ENCODE measurements at regions not wholly inside any gene's neighbourhood (a gene's known extent, or its start where the extent isn't known, plus 50 kb on each side); places are given as distances from the start of the nearest gene placed in this dataset.

DNA sequence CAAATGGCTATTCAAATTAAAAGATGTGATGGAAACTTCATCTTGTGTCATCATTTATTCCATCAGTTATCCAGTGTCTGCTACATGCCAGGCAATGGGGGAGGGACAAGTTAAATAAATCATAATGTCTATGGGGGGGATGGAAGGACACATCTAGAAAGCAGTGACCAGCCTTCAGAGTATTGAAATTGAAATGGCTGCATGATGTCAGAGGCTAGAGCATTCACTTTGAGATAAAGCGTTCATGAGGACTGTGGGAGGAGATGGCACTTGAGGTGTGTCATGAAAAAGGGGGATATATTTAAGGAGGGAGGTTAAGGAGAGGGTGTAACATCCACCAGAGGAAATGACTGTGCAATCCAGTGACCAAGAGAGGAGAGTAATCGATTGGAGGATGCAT, 50.6 kb downstream of the SLIT2 start:
- DNase-seq (ENCODE audit: extremely low read depth, low read depth): no peak

DNA sequence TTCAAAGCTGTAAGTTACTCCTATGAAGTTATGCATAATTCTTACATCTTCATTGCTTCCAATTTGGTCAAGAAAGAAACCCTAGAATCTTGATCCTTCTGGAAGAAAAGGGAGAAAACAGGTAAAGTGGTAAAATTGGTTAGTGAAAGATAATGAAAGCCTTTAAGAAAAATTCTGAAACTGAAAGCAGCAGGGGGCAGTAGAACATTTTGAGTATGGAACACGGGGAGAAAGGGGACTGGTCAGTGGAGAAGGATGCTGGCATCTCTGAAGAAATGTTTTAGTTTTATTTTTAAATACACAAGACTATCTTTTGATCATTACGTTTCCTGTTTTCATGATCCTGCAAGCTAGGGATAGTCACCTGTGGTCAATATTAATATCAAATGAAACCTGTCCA, 54.3 kb downstream of the SLIT2 start:
- DNase-seq (ENCODE audit: extremely low read depth, low read depth): no peak

DNA sequence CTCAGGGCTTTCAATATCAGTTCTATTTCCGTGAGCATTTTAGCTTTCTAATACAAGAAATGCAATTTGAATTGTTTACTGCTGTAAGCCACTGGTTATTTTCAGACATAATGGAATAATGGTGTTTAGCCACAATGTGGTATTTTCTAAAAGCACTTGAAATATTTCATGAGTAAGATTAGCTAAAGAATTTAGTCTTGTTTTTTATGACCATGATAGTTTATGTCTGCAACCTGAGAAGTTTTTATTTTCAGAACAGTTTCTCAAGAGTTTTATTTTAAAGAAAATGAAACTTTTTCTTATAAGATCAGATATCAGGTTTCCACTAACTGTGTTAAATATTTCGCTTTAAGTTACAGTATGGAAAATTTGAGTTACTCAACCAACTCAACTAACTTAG, 60.2 kb downstream of the SLIT2 start:
- DNase-seq (ENCODE audit: extremely low read depth, low read depth): no peak

DNA sequence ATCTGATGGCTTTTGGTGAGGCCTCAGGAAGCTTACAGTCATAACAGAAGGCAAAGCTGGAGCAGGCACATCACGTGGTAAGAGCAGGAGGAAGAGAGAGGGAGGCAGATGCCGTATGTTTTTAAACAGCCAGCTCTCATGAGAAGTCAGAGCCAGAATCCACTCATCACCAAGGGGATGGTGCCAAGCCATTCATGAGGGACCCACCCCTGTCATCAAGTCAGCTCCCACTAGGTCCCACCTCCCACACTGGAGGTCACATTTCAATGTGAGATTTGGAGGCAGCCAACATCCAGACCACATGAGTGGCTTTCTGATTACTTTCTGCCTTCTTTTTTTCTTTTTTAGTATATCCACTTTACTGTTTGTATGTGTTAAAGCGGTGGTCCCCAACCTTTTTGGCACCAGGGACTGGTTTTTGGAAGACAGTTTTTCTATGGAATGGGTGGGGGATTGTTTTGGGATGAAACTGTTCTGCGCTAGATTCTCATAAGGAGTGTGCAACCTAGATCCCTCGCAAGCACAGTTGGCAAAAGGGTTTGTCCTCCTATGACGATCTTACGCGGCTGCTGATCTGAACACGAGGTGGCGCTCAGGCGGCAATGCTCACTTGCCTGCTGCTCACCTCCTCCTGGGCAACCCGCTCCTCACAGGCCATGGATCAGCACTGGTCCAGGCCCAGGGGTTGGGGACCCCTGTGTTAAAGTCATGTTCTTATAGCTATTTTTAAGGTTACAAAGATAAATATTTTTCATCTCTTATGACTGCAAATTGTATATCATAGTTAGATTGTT, 61.7 kb downstream of the SLIT2 start:
- DNase-seq (ENCODE audit: extremely low read depth, low read depth): no peak

DNA sequence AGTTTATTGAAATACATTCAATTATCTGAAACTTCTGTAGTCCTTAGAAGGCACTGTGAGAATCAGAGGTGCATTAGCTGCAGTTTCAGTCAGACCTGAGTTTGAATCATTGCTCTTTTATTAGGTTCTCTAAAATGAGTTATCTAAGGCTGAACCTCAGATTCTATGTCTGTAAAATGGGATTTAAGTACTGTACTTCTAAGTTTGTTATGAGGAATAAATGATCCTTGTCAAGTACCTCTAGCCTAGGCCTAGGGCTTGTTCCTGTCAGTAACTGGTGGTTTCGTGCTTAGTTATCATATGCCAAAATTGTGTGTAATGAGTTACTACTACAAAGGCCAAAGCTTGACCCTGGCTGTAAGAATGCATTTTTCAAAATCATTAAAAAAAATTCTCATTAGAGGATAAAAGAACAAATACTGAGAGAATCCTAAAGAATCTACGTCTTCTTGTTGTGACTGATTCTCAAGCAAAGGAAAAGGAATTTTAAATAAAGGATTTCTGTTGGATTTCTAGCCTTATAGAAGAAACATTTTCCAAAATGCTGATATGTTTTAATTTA, 65.8 kb downstream of the SLIT2 start:
- no peak for DNase-seq (ENCODE audit: extremely low read depth, low read depth)

DNA sequence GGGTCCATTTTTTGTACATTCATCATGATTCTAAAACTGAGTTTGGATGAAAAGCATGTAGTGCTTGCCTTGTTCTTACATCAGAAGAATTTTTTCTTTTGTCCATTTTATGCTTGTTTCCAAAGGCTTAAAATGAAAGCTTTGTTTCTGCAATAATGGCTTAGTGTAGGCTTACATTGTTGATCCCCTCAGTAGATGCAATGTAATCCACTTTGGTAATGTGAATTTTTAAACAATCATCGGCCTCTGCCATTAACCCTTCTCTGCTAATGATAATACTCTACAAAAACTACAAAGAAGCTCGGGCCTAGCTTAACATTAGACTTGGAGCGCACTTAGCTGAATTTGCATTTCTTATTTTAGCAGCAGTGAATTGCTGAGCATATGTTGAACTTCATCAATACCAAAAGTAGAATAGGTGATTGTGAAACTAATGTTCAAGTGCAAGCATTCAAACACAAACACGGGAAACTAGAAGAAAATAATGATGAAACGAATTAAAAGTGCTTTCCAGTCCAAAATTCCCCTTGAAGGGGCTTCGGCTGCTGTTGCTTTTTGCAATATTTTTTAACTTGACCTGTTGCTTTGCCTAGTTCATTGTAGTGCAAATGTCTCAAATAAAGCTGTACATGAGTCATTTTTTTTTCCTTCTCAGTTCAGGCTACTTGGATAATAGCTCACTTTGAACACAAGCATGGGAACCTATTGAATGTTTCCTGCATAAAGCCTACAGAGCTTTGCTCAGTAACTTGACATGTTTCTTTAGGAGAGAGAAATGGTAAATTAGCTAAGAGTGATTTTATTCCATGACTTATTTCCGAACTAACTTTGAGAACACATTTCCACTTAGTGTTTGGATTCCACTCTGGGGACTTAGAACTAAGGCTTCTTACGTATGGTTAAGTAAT, 66.5 kb downstream of the SLIT2 start:
- DNase-seq (ENCODE audit: extremely low read depth, low read depth): no peak

DNA sequence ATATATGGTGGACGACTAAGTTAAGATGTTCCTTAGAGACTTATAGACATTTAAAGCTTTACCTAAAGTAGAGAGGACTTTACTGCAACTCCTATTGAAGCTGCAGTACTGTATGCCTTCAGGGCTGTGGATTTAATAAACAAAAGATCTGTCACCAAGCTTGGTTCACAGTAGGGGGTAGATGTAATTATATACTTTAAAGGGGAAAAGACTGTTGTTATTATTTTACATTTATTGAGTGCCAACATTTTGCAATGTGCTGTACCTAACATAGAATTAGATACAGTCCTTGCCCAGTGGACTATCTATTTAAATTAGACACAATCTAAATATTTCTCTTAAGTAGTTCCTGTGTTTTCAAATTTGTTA, 67.2 kb downstream of the SLIT2 start:
- no peak for DNase-seq (ENCODE audit: extremely low read depth, low read depth)

DNA sequence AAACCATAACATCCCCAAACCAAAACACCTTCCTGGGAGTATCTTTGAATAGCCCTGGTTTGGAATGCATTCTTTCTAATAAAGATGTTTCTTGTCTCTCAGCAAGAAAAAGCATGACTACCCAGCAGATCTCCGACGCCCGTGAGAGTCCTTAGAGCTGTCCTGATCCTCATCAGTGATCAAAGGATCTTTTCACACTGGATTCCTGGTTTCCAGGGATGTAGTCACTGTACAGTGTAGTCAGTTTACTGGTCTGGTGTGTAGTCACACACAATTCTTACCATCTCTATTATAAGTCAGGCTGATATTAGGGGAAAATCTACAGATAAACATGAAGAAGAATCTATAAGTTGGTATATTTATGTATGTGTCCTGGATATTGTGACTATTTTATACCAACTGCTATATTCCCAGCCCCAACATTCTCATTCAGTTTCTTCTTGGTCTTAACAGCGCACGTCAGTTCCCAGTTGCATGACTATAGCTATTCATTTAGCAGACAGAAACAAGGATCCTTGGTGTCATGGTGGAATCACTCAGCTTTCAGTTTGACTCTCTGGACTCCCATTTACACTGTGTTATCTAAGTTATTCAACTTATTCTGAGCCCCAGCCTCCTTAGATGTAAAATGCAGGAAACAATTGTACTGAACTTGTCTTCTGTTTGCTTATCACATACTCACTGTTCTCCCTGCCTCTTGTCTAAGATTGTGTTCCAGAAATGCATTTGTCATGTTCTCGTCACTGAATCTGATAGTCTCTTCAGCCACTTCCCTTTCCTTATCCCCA, 68.3 kb downstream of the SLIT2 start:
- no peak for DNase-seq (ENCODE audit: extremely low read depth, low read depth)

DNA sequence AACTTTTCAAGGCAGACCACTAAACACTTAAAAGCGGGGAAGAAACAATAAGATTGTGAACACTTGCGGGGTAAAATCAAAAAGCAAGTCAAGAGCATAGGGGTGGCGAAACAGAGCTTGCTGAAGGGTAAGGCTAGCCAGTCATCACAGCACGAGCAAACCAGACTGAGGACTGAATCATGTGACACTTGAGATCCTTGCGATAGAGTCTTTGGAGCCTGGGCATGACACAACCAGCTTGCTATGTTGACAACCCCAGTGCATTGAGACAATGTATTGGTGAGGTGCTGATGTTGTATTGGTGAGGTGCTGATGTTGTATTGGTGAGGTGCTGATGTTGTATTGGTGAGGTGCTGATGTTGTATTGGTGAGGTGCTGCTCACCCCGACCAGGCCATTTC, 72.3 kb downstream of the SLIT2 start:
- no peak for DNase-seq (ENCODE audit: extremely low read depth, low read depth)

DNA sequence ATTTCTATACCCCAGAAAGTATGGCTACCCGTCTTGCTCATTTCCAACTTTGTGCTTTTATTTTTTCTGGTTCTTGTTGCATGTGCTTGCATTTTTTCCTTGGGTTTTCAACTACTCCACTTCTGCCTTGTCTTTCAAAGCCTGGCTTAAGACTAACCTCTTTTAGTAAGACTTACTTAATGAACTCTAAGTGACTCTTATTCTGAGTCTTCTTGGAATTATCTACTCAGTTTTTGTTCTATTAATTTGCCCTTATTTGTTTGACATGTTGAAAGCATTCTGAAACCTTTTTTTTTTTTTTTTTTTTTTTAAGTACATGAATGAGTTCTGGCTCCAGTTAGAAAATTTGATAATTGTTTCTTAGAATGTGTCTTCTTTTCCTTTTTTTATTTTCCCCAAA, 74.8 kb downstream of the SLIT2 start:
- no peak for DNase-seq (ENCODE audit: extremely low read depth, low read depth)

DNA sequence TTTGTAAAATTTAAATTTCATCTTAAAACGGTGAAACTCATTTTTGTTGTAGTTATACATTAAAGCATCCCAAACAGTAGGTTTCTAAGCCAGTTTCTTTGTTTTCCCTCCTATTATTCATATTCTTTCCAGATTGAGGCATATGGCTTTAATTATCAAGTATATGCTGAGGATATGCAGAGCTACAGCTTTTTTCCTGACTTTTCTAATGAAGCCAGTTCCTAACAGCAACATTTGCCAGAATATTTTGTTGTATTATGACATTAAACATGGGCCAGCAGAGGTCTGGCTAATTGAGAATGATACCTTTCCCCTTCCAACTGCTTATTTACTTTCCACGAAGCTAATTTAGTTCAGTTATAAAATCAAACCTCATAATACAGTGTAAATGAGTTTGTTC, 75.3 kb downstream of the SLIT2 start:
- no peak for DNase-seq (ENCODE audit: extremely low read depth, low read depth)

DNA sequence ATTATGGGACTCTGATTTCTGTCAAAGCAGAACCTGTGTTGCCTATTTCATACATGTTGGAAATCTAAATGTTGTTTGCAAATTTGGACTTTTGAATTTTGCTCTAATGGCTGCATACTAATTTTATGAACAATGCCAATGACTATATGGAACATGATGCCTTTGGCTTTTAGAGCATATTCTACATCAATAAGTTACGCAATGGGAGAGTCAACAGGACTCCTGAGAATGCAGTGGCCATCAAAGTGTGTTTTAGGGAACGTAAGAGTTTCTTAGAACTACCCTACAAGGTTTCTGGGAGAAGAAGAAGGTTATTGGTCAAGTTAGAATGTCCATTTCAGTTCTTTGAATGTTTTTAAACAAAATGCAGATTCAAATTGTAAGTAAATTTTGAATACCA, 76.1 kb downstream of the SLIT2 start:
- DNase-seq (ENCODE audit: extremely low read depth, low read depth): no peak

DNA sequence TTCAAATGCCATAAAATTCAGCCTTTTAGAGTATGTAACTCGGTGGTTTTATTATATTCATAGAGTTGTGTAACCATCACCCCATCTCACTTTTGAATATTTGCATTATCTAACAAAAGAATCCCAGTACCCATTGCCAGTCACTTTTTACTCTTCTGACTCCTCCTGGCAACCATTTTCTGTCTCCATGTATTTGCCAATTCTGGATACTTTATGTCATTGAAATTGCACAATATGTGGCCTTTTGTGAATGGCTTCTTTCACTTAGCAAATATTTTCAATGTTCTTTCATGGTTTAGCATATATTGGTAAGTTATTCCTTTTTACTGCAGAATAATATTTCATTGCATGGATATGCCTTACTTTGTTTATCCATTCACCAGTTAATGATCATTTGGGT, 79.9 kb downstream of the SLIT2 start:
- no peak for DNase-seq (ENCODE audit: extremely low read depth, low read depth)

DNA sequence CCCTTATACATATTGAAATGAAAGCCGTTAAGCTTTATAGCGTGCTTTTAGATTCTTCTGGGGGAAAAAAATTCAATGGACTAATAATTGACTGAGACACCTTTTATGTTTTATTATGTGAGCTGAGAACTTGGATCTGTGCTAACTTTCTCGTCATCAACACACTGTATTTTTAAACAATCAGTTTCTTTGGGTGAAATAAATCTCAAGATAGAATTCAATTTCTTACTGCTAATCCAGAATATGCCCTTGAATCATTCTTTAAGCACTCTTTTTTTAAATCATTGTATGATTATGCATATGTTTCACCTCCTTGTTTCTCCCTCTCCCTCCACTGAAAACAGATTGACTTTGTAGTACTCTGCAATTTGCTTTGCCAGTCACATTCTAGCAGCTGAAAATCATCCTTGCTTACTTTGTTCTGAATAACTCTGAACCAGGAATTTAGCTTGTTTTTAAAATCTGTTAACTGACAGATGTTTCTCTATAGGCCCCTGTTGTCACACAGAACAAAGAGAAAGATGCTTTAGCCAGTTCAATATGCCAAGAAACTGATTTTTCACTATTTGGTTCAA, 81.5 kb downstream of the SLIT2 start:
- DNase-seq (ENCODE audit: extremely low read depth, low read depth): no peak

DNA sequence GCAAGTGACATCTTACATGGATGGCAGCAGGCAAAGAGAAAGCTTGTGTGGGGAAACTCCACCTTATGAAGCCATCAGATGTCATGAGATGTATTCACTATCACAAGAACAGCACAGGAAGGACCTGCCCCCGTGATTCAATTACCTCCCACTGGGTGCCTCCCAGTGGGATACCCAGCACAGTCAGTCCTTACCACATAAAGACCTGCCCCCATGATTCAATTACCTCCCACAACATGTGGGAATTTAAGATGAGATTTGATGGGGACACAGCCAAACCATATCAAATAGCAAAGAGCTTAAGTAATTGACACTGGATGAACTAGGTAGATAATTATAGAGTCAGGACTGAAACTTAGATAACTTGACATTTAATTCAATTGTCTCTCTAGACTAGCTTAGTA, 85.6 kb downstream of the SLIT2 start:
- no peak for DNase-seq (ENCODE audit: extremely low read depth, low read depth)

DNA sequence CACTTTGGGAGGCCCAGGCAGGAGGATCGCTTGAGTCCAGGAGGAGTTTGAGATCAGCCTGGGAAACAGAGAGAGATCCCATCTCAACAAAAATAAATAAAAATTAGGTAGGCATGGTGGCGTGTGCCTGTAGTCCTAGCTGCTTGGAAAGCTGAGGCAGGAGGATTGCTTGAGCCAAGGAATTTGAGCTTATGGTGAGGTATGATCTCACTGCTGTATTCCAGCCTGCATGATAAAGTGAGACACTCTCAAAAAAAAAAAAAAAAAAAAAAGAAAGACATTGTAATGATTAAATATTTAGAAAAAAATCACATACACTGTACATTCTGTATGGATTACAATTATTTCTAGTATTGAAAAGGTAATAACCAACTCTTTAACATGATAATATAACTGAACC, 87.1 kb downstream of the SLIT2 start:
- DNase-seq (ENCODE audit: extremely low read depth, low read depth): no peak

DNA sequence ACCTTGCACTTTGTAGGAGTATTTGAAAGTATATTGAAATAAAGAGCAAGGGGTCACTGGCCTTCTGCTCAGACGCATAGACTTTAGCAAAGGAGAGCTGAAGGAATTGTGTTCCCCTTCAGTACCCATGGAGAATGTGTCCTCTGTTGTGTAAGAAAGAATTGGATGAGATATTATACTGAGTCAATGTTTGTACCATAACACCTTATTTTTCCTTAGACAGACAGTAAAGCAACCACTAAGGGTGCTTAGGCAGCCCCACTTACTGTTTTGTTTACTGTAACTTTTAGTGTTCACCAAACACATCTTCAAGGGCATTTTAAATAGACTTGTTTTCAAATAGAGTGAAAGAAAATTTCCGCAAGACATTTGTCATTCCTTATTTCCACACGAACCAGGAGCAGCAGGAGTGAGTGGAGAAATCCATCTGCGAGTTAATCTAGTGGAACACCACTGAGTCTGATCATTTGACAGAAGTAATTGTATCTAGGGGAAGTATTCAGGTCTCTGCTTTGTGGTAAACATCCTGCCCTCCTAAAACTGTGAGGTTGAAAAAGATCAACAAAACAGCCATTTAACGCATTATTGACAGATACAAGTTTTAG, 89.5 kb downstream of the SLIT2 start:
- DNase-seq (ENCODE audit: extremely low read depth, low read depth): no peak

DNA sequence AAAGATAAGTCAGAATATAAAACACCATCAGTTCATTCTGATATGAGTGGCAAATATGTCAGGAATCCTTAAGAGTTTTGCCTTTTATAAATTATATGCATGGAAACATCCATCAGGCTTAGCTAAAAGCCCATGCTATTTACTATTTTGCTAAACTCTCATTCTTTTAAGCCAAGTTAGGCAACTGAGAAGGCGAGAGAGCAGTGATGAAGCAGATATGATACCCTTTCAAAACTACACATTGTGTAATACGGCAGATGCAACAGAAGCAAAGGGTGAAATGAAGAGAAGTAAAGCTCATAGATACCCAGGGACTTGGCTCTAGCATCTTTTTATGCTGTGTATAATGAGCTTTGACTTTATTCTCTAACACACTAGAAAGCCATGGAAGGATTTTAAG, 95.8 kb downstream of the SLIT2 start:
- no peak for DNase-seq (ENCODE audit: extremely low read depth, low read depth)

DNA sequence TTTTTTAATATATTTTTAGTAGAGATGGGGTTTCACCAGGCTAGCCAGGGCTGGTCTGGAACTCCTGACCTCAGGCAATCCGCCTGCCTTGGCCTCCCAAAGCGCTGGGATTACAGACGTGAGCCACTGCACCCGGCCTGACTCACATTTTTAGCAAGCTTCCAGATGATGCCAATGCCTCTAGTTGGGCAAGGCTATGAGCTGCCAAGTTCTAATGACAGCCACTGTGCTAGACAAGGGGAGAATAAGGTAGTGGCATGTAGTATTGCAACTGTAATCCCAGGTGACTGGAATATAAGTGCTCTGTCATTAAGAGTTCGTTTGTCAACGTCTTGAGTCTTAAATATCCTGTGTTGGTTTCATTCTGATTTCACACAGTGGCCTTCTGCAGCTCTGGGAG, 96.7 kb downstream of the SLIT2 start:
- no peak for DNase-seq (ENCODE audit: extremely low read depth, low read depth)
